ENCODE measurements at regions not wholly inside any gene's neighbourhood (a gene's known extent, or its start where the extent isn't known, plus 50 kb on each side); places are given as distances from the start of the nearest gene placed in this dataset.

DNA sequence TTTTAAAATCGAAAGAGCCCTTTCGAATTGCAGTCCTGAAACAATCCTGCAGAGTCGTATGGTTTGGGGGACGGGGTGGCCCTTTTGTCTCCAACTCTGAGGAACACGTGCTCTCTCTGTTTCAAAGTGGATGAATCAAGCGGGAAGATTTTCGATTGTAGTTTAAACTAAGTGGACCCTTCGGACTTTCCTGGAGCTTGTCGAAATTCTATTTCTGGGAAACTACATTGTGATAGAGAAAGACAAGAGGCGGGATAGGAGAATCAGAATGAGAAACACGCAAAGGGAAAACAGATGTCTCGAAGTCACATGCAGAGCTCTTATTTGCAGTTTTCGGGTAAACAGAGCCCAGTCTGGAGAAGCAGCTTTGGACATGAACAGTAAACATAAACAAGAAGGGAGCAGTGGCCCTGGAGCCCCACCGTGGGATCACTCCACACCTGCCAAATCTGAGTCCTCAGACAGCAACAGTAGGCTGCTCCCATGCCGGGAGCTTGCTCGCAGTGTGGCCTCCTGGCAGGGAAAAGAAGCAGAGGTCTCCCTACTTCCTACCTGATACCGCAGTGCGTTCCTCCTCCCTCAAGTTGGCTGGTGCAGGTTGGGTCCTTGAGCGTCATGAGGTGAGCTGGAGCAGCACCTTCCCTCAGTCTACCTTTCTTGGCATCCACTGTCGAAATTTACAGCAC is 202.4 kb downstream of the SLC4A3 start:
- no peaks in the 10 kb centered on the region for H3K36me3 Mint-ChIP-seq
- no peaks in the 10 kb centered on the region for H3K9me3 Mint-ChIP-seq
- no peak overlapping the region for H3K4me3 Mint-ChIP-seq
- no peaks in the 10 kb centered on the region for H3K27me3 Mint-ChIP-seq
- no peak overlapping the region for H3K27ac Mint-ChIP-seq
- no peak for DNase-seq
- H3K4me1 Mint-ChIP-seq = no peaks in the 10 kb centered on the region

- Mint-ChIP-seq H3K27me3 (no peaks in the 10 kb centered on the region), H3K4me3 (no peak overlapping the region), H3K9me3 (no peaks in the 10 kb centered on the region), H3K4me1 (no peaks in the 10 kb centered on the region), H3K36me3 (no peaks in the 10 kb centered on the region), H3K27ac (no peak overlapping the region)
- no peak for DNase-seq
Observed at GRCh38 chr2:219830353-219830738, 202.9 kb downstream of the SLC4A3 start.

DNA sequence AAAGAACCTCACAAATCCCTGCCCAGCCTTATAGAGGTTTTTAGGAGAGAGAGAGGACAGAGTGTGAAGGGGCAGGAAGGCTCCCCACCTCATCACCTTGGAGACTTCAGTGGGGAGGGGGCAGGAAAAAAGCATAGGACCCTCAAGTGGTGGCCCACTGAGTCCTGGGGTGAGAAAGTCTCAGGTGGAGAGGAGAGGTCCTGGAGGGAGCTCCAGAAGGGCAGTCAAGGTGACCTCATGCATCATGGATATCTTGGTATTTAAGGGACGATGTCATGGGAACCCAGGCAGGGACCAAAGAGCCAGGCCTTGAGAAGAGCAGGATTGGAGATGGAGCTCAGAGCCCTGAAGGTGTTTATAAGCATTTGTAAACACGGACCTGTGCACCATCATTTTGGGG is 204.5 kb downstream of the SLC4A3 start:
- Mint-ChIP-seq H3K36me3 (no peaks in the 10 kb centered on the region), H3K4me3 (no peak overlapping the region), H3K9me3 (no peaks in the 10 kb centered on the region), H3K27me3 (no peaks in the 10 kb centered on the region), H3K27ac (no peak overlapping the region), H3K4me1 (no peaks in the 10 kb centered on the region)
- no peak for DNase-seq

DNA sequence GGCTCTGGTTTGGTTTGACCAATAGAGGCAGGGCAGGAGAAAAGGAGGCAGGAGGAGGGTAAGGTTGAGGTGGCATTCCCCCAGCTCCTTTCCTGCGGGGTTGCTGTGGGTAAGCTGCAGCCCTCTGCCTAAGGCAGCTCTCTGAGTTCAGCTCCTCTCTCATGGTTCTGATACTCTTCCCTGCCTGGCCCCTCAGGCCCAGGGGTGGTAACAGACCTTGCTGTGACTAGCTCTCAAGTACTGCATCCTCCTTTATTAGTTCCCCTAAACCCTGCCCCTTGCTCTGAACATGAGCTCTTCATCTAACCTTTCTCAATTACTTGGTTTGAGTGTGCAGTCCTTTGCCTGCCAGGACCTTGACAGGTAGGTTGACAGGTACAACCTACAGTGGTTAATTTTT is 205.5 kb downstream of the SLC4A3 start:
- H3K4me1 Mint-ChIP-seq = no peaks in the 10 kb centered on the region
- H3K27me3 Mint-ChIP-seq = no peaks in the 10 kb centered on the region
- no peak for DNase-seq
- H3K4me3 Mint-ChIP-seq = no peak overlapping the region
- H3K36me3 Mint-ChIP-seq = no peaks in the 10 kb centered on the region
- H3K9me3 Mint-ChIP-seq = no peaks in the 10 kb centered on the region
- no peak overlapping the region for H3K27ac Mint-ChIP-seq

DNA sequence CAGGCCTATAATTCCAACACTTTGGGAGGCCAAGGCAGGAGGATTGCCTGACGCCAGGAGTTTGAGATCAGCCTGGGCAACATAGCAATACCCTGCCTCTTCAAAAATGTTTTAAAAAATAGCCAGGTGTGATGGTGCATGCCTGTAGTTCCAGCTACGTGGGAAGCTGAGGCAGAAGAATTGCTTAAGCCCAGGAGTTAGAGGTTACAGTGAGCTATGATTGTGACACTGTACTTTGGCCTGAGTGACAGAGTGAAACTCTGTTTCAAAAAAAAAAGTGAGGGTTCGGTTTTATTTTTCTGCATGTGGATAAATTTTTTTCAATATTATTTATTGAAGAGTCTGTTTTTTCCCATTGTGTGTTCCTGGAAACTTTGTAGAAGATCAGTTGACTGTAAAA is 208.1 kb downstream of the SLC4A3 start:
- Mint-ChIP-seq H3K4me3 (no peak overlapping the region), H3K4me1 (no peaks in the 10 kb centered on the region), H3K27me3 (no peaks in the 10 kb centered on the region), H3K9me3 (no peaks in the 10 kb centered on the region), H3K27ac (no peak overlapping the region), H3K36me3 (no peaks in the 10 kb centered on the region)
- no peak for DNase-seq

GRCh38 chr2:219836647-219837177 is 209.3 kb downstream of the SLC4A3 start:
- Mint-ChIP-seq H3K27ac (no peak overlapping the region), H3K27me3 (peaks cover 3% of the 10 kb centered on the region), H3K36me3 (no peaks in the 10 kb centered on the region), H3K4me1 (no peaks in the 10 kb centered on the region), H3K4me3 (no peak overlapping the region), H3K9me3 (no peaks in the 10 kb centered on the region)
- DNase-seq = no peak

GRCh38 chr2:219844401-219845091 is 217.1 kb downstream of the SLC4A3 start:
- Mint-ChIP-seq H3K4me1 (no peaks in the 10 kb centered on the region), H3K27me3 (peaks cover 14% of the 10 kb centered on the region), H3K9me3 (no peaks in the 10 kb centered on the region), H3K4me3 (no peak overlapping the region), H3K27ac (no peak overlapping the region), H3K36me3 (no peaks in the 10 kb centered on the region)
- no peak for DNase-seq

DNA sequence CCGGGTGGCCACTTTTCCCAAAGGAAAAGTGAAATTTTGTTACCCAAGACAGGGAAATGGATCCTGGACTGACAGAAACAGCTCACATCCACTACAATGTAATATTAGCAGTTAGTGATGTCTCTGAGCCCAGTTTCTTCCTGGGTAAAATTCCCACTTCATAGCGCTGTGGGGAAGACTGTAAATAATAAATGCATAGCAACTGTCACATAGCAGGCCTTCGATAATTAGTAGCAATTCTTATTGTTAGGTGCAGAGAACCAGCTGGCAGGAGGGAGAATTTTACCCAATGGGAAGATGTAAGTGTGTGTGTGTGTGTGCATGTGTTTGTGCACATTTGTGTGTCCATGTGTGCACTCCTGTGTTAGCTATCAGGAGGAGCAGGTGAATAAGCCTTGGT is 221.5 kb downstream of the SLC4A3 start:
- H3K27ac Mint-ChIP-seq = no peak overlapping the region
- H3K4me3 Mint-ChIP-seq = no peak overlapping the region
- H3K9me3 Mint-ChIP-seq = no peaks in the 10 kb centered on the region
- no peaks in the 10 kb centered on the region for H3K36me3 Mint-ChIP-seq
- H3K27me3 Mint-ChIP-seq = peaks cover 40% of the 10 kb centered on the region
- no peaks in the 10 kb centered on the region for H3K4me1 Mint-ChIP-seq
- no peak for DNase-seq

DNA sequence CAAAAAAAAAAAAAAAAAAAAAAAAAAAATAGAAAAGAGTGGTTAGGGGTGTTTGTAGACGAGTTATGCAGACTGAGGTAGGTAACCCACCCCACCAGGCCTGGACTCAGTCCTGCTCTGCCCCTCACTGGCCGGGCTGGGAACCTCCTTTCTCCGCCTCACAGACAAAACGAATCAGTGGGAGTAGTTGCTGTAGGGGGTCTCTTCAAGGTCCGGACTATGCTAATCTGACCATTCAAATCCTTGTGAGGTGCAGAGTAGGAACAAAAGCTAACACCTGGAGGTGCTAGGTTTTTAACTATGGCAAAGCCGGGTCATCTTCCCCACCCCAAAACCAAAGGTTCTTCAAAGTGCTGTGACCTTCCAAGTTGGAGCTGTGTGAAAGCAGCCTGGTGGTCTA is 223.7 kb downstream of the SLC4A3 start:
- Mint-ChIP-seq H3K27ac (no peak overlapping the region), H3K9me3 (no peaks in the 10 kb centered on the region), H3K36me3 (no peaks in the 10 kb centered on the region), H3K27me3 (peaks cover 38% of the 10 kb centered on the region), H3K4me3 (no peak overlapping the region), H3K4me1 (no peaks in the 10 kb centered on the region)
- no peak for DNase-seq

GRCh38 chr2:219851801-219852481 is 224.5 kb downstream of the SLC4A3 start:
- no peak overlapping the region for H3K27ac Mint-ChIP-seq
- DNase-seq = no peak
- H3K4me1 Mint-ChIP-seq = no peaks in the 10 kb centered on the region
- H3K36me3 Mint-ChIP-seq = no peaks in the 10 kb centered on the region
- no peaks in the 10 kb centered on the region for H3K9me3 Mint-ChIP-seq
- H3K27me3 Mint-ChIP-seq = peaks cover 38% of the 10 kb centered on the region
- H3K4me3 Mint-ChIP-seq = no peak overlapping the region

DNA sequence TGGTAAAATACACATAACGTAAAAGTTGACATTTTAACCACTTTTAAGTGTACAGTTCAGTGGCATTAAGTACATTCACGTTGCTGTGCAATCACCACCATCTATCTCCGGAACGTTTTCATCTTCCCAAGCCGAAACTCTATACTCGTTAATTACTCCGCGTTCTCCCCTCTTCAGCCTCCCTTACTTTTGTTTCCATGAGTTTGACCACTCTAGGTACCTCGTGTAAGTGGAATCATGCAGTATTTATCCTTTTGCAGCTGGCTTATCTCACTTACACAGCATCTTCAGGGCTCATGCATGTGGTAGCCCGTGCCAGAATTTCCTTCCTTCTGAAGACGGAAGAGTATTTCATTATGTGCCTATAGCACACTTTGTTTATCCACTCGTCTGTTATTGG is 225.2 kb downstream of the SLC4A3 start:
- Mint-ChIP-seq H3K36me3 (no peaks in the 10 kb centered on the region), H3K27me3 (peaks cover 38% of the 10 kb centered on the region), H3K27ac (no peak overlapping the region), H3K4me1 (no peaks in the 10 kb centered on the region), H3K9me3 (no peaks in the 10 kb centered on the region), H3K4me3 (no peak overlapping the region)
- no peak for DNase-seq

- Mint-ChIP-seq H3K27me3 (peaks cover 26% of the 10 kb centered on the region), H3K4me1 (no peaks in the 10 kb centered on the region), H3K9me3 (no peaks in the 10 kb centered on the region), H3K4me3 (no peak overlapping the region), H3K27ac (no peak overlapping the region), H3K36me3 (no peaks in the 10 kb centered on the region)
- DNase-seq = no peak
Observed at GRCh38 chr2:219856602-219857001, 229.2 kb downstream of the SLC4A3 start.

DNA sequence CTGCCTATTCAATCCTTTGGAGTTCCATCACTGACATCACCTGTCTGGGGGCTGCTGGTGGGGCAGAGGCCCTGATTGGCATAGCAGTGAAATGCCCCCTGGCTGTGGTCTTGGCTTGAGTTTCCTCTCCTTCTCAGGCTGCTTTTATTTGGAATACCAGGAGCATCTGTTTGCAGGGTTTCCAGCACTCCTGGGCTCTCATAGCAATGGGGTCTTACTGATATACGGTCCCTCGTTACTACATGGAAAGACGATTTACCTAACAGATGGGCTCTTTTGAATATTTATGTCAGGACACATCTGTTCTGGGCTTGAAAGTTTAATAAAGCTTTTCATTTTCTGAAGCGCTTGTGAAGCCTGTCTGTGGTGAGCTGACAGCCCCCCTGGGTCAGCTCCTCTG is 230.3 kb downstream of the SLC4A3 start:
- Mint-ChIP-seq H3K27me3 (peaks cover 15% of the 10 kb centered on the region), H3K9me3 (no peaks in the 10 kb centered on the region), H3K27ac (no peak overlapping the region), H3K36me3 (no peaks in the 10 kb centered on the region), H3K4me1 (no peaks in the 10 kb centered on the region), H3K4me3 (no peak overlapping the region)
- DNase-seq = no peak

DNA sequence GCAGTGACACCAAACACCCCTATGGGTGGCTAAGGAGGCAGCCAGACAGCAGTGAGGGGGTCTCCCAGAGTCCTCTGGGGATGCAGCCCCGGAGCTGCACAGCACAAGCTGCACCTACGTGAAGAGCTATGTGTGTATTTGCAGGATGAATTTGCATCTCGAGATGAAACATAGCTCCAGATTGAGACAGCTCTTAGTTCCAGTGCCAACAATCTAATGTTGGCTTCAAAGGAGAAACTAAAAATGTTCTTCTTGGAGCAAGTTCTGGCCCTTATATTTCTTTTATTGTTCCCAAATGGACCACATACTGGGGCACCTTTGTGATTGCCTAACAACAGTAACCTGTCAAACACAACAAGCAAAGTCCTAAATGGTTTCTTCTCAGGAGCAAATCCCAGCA is 233.9 kb downstream of the SLC4A3 start:
- H3K27me3 Mint-ChIP-seq = no peaks in the 10 kb centered on the region
- H3K4me1 Mint-ChIP-seq = no peaks in the 10 kb centered on the region
- no peaks in the 10 kb centered on the region for H3K9me3 Mint-ChIP-seq
- no peak overlapping the region for H3K4me3 Mint-ChIP-seq
- DNase-seq = no peak
- H3K27ac Mint-ChIP-seq = no peak overlapping the region
- no peaks in the 10 kb centered on the region for H3K36me3 Mint-ChIP-seq

DNA sequence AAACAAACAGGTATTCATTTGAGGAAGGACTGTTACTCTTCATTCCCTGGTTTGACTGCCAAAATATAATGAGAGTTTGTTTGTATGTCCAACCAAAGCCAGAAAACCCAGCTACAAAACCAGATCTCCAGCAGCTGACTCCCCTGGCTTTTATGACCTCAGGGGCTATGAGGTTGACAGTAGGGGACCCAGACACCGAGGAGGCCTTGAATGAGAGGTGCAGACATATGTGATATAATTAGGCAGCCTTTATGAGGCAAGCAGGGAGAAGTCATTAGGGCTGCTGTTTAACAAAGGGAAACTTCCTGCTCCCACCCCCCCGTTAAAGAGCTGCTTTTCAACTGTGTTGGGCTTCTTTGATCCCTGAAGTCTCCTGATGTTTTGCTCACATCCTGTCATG is 236.7 kb downstream of the SLC4A3 start:
- no peak for DNase-seq
- no peak overlapping the region for H3K4me3 Mint-ChIP-seq
- H3K4me1 Mint-ChIP-seq = no peaks in the 10 kb centered on the region
- no peaks in the 10 kb centered on the region for H3K27me3 Mint-ChIP-seq
- no peaks in the 10 kb centered on the region for H3K9me3 Mint-ChIP-seq
- no peak overlapping the region for H3K27ac Mint-ChIP-seq
- H3K36me3 Mint-ChIP-seq = no peaks in the 10 kb centered on the region

Measured in activated naive CD8-positive, alpha-beta T cell treated with anti-CD3 and anti-CD28 coated beads for 36 hours (primary cell).